ENCODE measurements at regions not wholly inside any gene's neighbourhood (a gene's known extent, or its start where the extent isn't known, plus 50 kb on each side); places are given as distances from the start of the nearest gene placed in this dataset.
"Not testable (repeated sequence)": the region's sequence is repeated elsewhere in the genome, so short reads cannot be mapped to it uniquely, and the experiment has no call there.

DNA sequence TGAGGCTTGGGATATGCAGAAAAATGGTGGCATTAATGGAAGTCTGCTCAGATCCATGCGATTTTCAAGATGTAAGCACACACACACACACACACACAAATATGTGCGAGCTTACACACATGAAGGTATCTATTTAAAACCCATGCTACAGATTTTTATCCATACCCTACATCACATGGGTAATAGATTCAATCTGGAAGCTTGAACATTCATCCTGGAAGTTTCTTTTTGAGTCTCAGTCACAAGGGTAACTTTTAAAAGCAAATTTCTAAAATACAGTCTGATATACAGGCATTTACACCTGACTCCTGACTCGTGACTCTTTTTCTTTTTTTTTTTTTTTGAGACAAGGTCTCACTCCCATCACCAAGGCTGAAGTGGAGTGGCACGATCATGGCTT lies 359.0 kb downstream of the ANAPC1 start:
- FAIRE-seq; H3K56ac ChIP-seq (replicated peaks; ENCODE audit: insufficient read length, low read depth, low read length); H3K4me3 ChIP-seq (ENCODE audit: extremely low read depth in 1 of 4, insufficient read depth in 2 of 4, low read depth in 3 of 4, low read length in 4 of 4); H3K9ac ChIP-seq (replicated peaks in 1 of 4; ENCODE audit: extremely low read depth in 1 of 4, low read depth in 3 of 4, low read length in 3 of 4); POLR2A ChIA-PET (ENCODE audit: partially characterized antibody); H2AFZ ChIP-seq (ENCODE audit: low read length); H2BK5ac ChIP-seq (ENCODE audit: low read depth, low read length); H4K91ac ChIP-seq (replicated peaks; ENCODE audit: insufficient read length, low read length); H3K27me3 ChIP-seq (replicated peaks in 1 of 4; ENCODE audit: control insufficient read depth in 3 of 4, extremely low read depth in 1 of 4, insufficient read depth in 3 of 4, low read length in 3 of 4); H3K79me2 ChIP-seq (ENCODE audit: control insufficient read depth in 1 of 2, insufficient read depth in 2 of 2, low read length in 2 of 2); H4K5ac ChIP-seq (ENCODE audit: insufficient read length, low read depth, low read length); H4K8ac ChIP-seq (ENCODE audit: extremely low read depth, insufficient read depth, low read length); H2BK120ac ChIP-seq (replicated peaks; ENCODE audit: low read depth, low read length); H3K27ac ChIP-seq (ENCODE audit: low read depth, low read length); H3K14ac ChIP-seq (ENCODE audit: insufficient read length); H2BK20ac ChIP-seq (ENCODE audit: low read length); CTCF ChIA-PET (ENCODE audit: partially characterized antibody); H4K20me1 ChIP-seq (replicated peaks in 1 of 2; ENCODE audit: control insufficient read depth in 1 of 2, insufficient read depth in 2 of 2, low read length in 2 of 2); H2BK12ac ChIP-seq (ENCODE audit: low read depth, low read length); H3K79me1 ChIP-seq (ENCODE audit: low read depth, low read length); H3K4ac ChIP-seq (replicated peaks; ENCODE audit: insufficient read length, low read depth, low read length); H3K4me1 ChIP-seq (replicated peaks in 1 of 4; ENCODE audit: control insufficient read depth in 3 of 4, insufficient read depth in 4 of 4, low read length in 3 of 4); H3K9me3 ChIP-seq (ENCODE audit: insufficient read depth in 2 of 2, low read depth in 1 of 2, low read length in 1 of 2); H3K23ac ChIP-seq (ENCODE audit: insufficient read length); H3K4me2 ChIP-seq (ENCODE audit: insufficient read depth in 1 of 2, low read depth in 2 of 2, low read length in 2 of 2); H3K23me2 ChIP-seq (ENCODE audit: low read depth, low read length); H2BK15ac ChIP-seq (ENCODE audit: low read length); H2AK5ac ChIP-seq (ENCODE audit: low read depth, low read length); DNase-seq (ENCODE audit: low read depth in 1 of 2, low spot score in 2 of 2); H3K18ac ChIP-seq (ENCODE audit: extremely low read depth, low read length); H3K36me3 ChIP-seq (ENCODE audit: control insufficient read depth in 2 of 4, insufficient read depth in 4 of 4, low read length in 3 of 4): not testable (repeated sequence)
- WGBS, 2 experiments (ENCODE audit: extremely low coverage in 1 of 2, insufficient coverage in 1 of 2, insufficient read length in 1 of 2, insufficient replicate concordance in 2 of 2, low coverage in 1 of 2, low lambda C conversion rate in 2 of 2, missing lambda C conversion rate in 1 of 2): 86% methylated on average over 2 of the region's 4 CpGs; no CpG with 5 or more reads in 1 of the 2 experiments

DNA sequence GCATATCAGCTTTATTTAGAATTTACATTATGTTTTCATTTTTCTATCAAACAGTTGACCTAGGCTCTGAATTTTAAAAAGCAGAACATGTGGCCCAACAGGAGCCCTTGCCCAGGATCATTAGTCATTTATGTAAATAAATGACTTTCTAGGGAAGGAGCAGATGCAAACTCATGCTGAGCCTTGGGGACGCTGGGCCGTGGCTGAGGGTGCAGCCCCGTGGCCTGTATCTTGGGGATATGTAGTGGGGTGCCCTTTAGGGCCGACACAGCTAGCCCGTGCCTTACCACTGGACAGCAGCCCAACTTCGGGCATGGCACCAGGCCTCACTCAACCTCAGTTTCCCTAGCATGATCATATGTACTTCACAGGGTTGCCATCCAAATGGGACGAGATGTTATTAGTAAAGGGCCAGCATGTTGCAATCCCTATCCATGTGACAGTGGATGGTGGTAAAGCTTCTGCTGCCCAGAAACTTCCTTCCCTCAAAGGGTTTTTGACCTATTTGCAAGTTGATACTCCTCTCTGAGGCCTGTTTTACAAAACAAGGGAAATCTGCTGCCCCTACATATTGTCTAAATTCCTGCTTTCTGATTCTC lies 357.9 kb downstream of the ANAPC1 start:
- not testable (repeated sequence) for FAIRE-seq; H3K18ac ChIP-seq (ENCODE audit: extremely low read depth, low read length)
- 78% methylated on average over 3 of the region's 7 CpGs; no CpG with 5 or more reads in 1 of the 2 experiments for WGBS, 2 experiments (ENCODE audit: extremely low coverage in 1 of 2, insufficient coverage in 1 of 2, insufficient read length in 1 of 2, insufficient replicate concordance in 2 of 2, low coverage in 1 of 2, low lambda C conversion rate in 2 of 2, missing lambda C conversion rate in 1 of 2)

More for the DNA sequence above, 357.9 kb downstream of the ANAPC1 start:
- H3K4ac ChIP-seq (replicated peaks; ENCODE audit: insufficient read length, low read depth, low read length); H3K14ac ChIP-seq (ENCODE audit: insufficient read length); H2BK12ac ChIP-seq (ENCODE audit: low read depth, low read length); H2AFZ ChIP-seq (ENCODE audit: low read length); H3K27me3 ChIP-seq (replicated peaks in 1 of 4; ENCODE audit: control insufficient read depth in 3 of 4, extremely low read depth in 1 of 4, insufficient read depth in 3 of 4, low read length in 3 of 4); H3K23ac ChIP-seq (ENCODE audit: insufficient read length); H4K91ac ChIP-seq (replicated peaks; ENCODE audit: insufficient read length, low read length); H3K23me2 ChIP-seq (ENCODE audit: low read depth, low read length); H3K56ac ChIP-seq (replicated peaks; ENCODE audit: insufficient read length, low read depth, low read length); H4K5ac ChIP-seq (ENCODE audit: insufficient read length, low read depth, low read length); H2BK15ac ChIP-seq (ENCODE audit: low read length); H3K9me3 ChIP-seq (ENCODE audit: insufficient read depth in 2 of 2, low read depth in 1 of 2, low read length in 1 of 2); H3K79me2 ChIP-seq (ENCODE audit: control insufficient read depth in 1 of 2, insufficient read depth in 2 of 2, low read length in 2 of 2); H3K79me1 ChIP-seq (ENCODE audit: low read depth, low read length); H4K20me1 ChIP-seq (replicated peaks in 1 of 2; ENCODE audit: control insufficient read depth in 1 of 2, insufficient read depth in 2 of 2, low read length in 2 of 2); H3K36me3 ChIP-seq (ENCODE audit: control insufficient read depth in 2 of 4, insufficient read depth in 4 of 4, low read length in 3 of 4); H2BK120ac ChIP-seq (replicated peaks; ENCODE audit: low read depth, low read length); POLR2A ChIA-PET (ENCODE audit: partially characterized antibody); H2BK5ac ChIP-seq (ENCODE audit: low read depth, low read length); H2AK5ac ChIP-seq (ENCODE audit: low read depth, low read length); DNase-seq (ENCODE audit: low read depth in 1 of 2, low spot score in 2 of 2); CTCF ChIA-PET (ENCODE audit: partially characterized antibody); H3K9ac ChIP-seq (replicated peaks in 1 of 4; ENCODE audit: extremely low read depth in 1 of 4, low read depth in 3 of 4, low read length in 3 of 4); H3K4me2 ChIP-seq (ENCODE audit: insufficient read depth in 1 of 2, low read depth in 2 of 2, low read length in 2 of 2); H3K4me3 ChIP-seq (ENCODE audit: extremely low read depth in 1 of 4, insufficient read depth in 2 of 4, low read depth in 3 of 4, low read length in 4 of 4); H3K4me1 ChIP-seq (replicated peaks in 1 of 4; ENCODE audit: control insufficient read depth in 3 of 4, insufficient read depth in 4 of 4, low read length in 3 of 4); H2BK20ac ChIP-seq (ENCODE audit: low read length); H3K27ac ChIP-seq (ENCODE audit: low read depth, low read length); H4K8ac ChIP-seq (ENCODE audit: extremely low read depth, insufficient read depth, low read length): not testable (repeated sequence)

All from H1 (cell line).